ENCODE measurements at regions not wholly inside any gene's neighbourhood (a gene's known extent, or its start where the extent isn't known, plus 50 kb on each side); places are given as distances from the start of the nearest gene placed in this dataset.

- H3K9ac ChIP-seq (ENCODE audit: extremely low read depth, insufficient read length, low read length) = no peak overlapping the region
- no peak overlapping the region for H2BK120ac ChIP-seq (ENCODE audit: low read depth, low read length, poor library complexity, severe bottlenecking)
- no peak overlapping the region for H3K56ac ChIP-seq (ENCODE audit: insufficient read length, low read depth, low read length)
- H3K79me2 ChIP-seq (ENCODE audit: insufficient read depth, low read length) = no peaks in the 10 kb centered on the region
- WGBS (ENCODE audit: extremely low coverage, insufficient read length, low lambda C conversion rate) = no CpG with 5 or more reads among the region's 5 CpGs
- H3K4ac ChIP-seq (ENCODE audit: low read depth, low read length) = no peak overlapping the region
- peak; percentile 41; the same call in 2 of the 3 replicates for TF ChIP-seq CTCF (conservative IDR thresholded peaks at IDR 0.05)
- H3K4me3 Mint-ChIP-seq = no peak overlapping the region
- no peaks in the 10 kb centered on the region for H3K27me3 ChIP-seq (ENCODE audit: insufficient read depth, low read length)
- peaks cover 34% of the 10 kb centered on the region in 2 experiments for H3K4me1 Mint-ChIP-seq
- peaks cover 19% of the 10 kb centered on the region for H3K27me3 Mint-ChIP-seq (ENCODE audit: low read depth)
- no peak overlapping the region for H3K27ac ChIP-seq (ENCODE audit: insufficient read length, low read depth, low read length)
- H3K4me1 ChIP-seq (ENCODE audit: insufficient read depth, low read length) = peaks cover 17% of the 10 kb centered on the region; the same call in 1 of the 2 replicates
- no peak overlapping the region for H3K4me2 ChIP-seq (ENCODE audit: insufficient read depth, insufficient read length, low read length)
- no peaks in the 10 kb centered on the region for H3K79me1 ChIP-seq (ENCODE audit: insufficient read depth, low read depth, low read length, poor library complexity, severe bottlenecking)
- no peaks in the 10 kb centered on the region for H3K23me2 ChIP-seq (ENCODE audit: insufficient read length, low read depth, low read length, poor library complexity, severe bottlenecking)
- no peak overlapping the region for H2AK5ac ChIP-seq (ENCODE audit: insufficient read length, low read length)
- no peak overlapping the region for H4K8ac ChIP-seq (replicated peaks; ENCODE audit: insufficient read length, low read depth, low read length)
- no peak overlapping the region for H3K23ac ChIP-seq (ENCODE audit: insufficient read length, low read depth, low read length)
- no peak overlapping the region for H2BK20ac ChIP-seq (ENCODE audit: low read depth, low read length, poor library complexity, severe bottlenecking)
- no peak for DNase-seq
- peaks cover 0 to 2% (median 0%) of the 10 kb centered on the region in 3 experiments; a peak in 2 of 7 replicates for H3K36me3 Mint-ChIP-seq (ENCODE audit: insufficient read depth in 1 of 3, low read depth in 3 of 3)
- no peak overlapping the region for H2BK15ac ChIP-seq (ENCODE audit: low read depth, low read length)
- H3K9me3 Mint-ChIP-seq = peaks cover 0 to 5% of the 10 kb centered on the region in 2 experiments; a peak in 2 of 5 replicates
- H3K9me3 ChIP-seq (ENCODE audit: control insufficient read depth, low read depth, low read length) = no peaks in the 10 kb centered on the region
- H4K5ac ChIP-seq (ENCODE audit: insufficient read length, low read depth, low read length) = no peak overlapping the region
- no peak overlapping the region for H2BK5ac ChIP-seq (ENCODE audit: insufficient read length, low read length)
- H2AFZ ChIP-seq (ENCODE audit: low read length) = no peak overlapping the region
- no peak overlapping the region for H3K14ac ChIP-seq (ENCODE audit: insufficient read depth, low read length)
- no peaks in the 10 kb centered on the region for H4K20me1 ChIP-seq (ENCODE audit: control insufficient read depth, insufficient read depth, insufficient read length)
- H3T11ph ChIP-seq (ENCODE audit: low read length) = no peak overlapping the region
- no peak overlapping the region for H3K27ac Mint-ChIP-seq
- H2BK12ac ChIP-seq (ENCODE audit: insufficient read length, low read depth, low read length) = no peak overlapping the region
- no peak overlapping the region for H3K18ac ChIP-seq (ENCODE audit: insufficient read length, low read depth, low read length)
- no peak overlapping the region for H4K91ac ChIP-seq (ENCODE audit: insufficient read length, low read depth, low read length)
These were observed 376.4 kb downstream of the TCERG1L start for GRCh38 chr10:130935128-130935439.

All from H9 (cell line).